Lower lobe of right lung (tissue), 2 donors: ENCODE measurements at regions not wholly inside any gene's neighbourhood (a gene's known extent, or its start where the extent isn't known, plus 50 kb on each side); places are given as distances from the start of the nearest gene placed in this dataset.

Source experiments
- ATAC-seq, 2 donors: fragments of 200-7000 bp; cut with Tn5 transposase; one replicate each; pipeline ENCODE4 v1.9.1; 2020 to 2022; ENCODE audit warnings: mild to moderate bottlenecking in 2 of 2, moderate library complexity in 2 of 2
- DNase-seq: peaks from one replicate; pipeline ENCODE4 v3.0.0-alpha.2; 2020
- H3K27ac ChIP-seq: fragments of 200-600 bp; one replicate; pipeline ENCODE4 v1.8.0; 2022
- H3K27me3 ChIP-seq: fragments of 200-600 bp; one replicate; pipeline ENCODE4 v1.8.0; 2022; ENCODE audit warnings: low read depth
- H3K36me3 ChIP-seq: fragments of 200-600 bp; one replicate; pipeline ENCODE4 v1.8.0; 2022; ENCODE audit warnings: mild to moderate bottlenecking
- H3K4me1 ChIP-seq: fragments of 200-600 bp; one replicate; pipeline ENCODE4 v1.8.0; 2022
- H3K4me3 ChIP-seq: fragments of 200-600 bp; one replicate; pipeline ENCODE4 v1.8.0; 2022; ENCODE audit warnings: mild to moderate bottlenecking
- H3K9me3 ChIP-seq: fragments of 200-600 bp; one replicate; pipeline ENCODE4 v1.8.0; 2022
- intact Hi-C: fragments of 100-400 bp; cut with DNase I; formaldehyde crosslinking; loops from one replicate; pipeline ENCODE4 v1.11.0; 2022
- TF ChIP-seq, protein P1 (sequence below): fragments of 200-600 bp; IDR thresholded peaks from one replicate; pipeline ENCODE4 v1.8.0; 2022; ENCODE audit warnings: antibody characterized with exemption, mild to moderate bottlenecking
- donor health status: DM: no; HTN: yes; CAD: no; lungs with severe emphysema.

GRCh38 chr12:25637752-25638151 is 84.7 kb upstream of the LMNTD1 start:
- no peak overlapping the region for H3K27ac ChIP-seq
- no peak for ATAC-seq

DNA sequence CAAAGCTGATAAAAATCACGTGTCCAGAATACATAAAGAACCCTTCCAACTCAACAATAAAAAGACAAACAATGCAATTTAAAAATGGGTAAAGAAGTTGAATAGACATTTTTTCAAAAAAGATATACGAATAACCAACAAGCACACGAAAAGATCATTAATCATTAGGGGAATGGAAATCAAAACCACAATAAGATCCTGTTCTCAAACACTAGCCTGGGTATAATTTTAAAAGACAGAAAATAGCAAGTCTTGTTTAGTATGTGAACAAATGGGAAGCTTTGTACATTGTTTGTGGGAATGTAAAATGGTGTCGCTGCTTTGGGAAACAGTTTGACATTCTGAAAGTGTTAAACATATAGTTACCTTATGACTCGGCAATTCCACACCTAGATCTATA is 86.3 kb upstream of the LMNTD1 start:
- intact Hi-C loops = no loop called here
- TF ChIP-seq, protein P1, sequence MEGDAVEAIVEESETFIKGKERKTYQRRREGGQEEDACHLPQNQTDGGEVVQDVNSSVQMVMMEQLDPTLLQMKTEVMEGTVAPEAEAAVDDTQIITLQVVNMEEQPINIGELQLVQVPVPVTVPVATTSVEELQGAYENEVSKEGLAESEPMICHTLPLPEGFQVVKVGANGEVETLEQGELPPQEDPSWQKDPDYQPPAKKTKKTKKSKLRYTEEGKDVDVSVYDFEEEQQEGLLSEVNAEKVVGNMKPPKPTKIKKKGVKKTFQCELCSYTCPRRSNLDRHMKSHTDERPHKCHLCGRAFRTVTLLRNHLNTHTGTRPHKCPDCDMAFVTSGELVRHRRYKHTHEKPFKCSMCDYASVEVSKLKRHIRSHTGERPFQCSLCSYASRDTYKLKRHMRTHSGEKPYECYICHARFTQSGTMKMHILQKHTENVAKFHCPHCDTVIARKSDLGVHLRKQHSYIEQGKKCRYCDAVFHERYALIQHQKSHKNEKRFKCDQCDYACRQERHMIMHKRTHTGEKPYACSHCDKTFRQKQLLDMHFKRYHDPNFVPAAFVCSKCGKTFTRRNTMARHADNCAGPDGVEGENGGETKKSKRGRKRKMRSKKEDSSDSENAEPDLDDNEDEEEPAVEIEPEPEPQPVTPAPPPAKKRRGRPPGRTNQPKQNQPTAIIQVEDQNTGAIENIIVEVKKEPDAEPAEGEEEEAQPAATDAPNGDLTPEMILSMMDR = no peak
- Histone ChIP-seq H3K9me3 (no peaks in the 10 kb centered on the region), H3K4me1 (no peaks in the 10 kb centered on the region), H3K27ac (no peak overlapping the region), H3K36me3 (no peaks in the 10 kb centered on the region), H3K4me3 (no peak overlapping the region), H3K27me3 (no peaks in the 10 kb centered on the region)
- no peak for ATAC-seq
- no peak for DNase-seq

More at GRCh38 chr12:25637752-25638151, 84.7 kb upstream of the LMNTD1 start:
- TF ChIP-seq, protein P1 = no peak
- DNase-seq = no peak
- Histone ChIP-seq H3K4me3 (no peak overlapping the region), H3K9me3 (no peaks in the 10 kb centered on the region), H3K36me3 (no peaks in the 10 kb centered on the region), H3K4me1 (no peaks in the 10 kb centered on the region), H3K27me3 (no peaks in the 10 kb centered on the region)
- intact Hi-C loops = no loop called here

DNA sequence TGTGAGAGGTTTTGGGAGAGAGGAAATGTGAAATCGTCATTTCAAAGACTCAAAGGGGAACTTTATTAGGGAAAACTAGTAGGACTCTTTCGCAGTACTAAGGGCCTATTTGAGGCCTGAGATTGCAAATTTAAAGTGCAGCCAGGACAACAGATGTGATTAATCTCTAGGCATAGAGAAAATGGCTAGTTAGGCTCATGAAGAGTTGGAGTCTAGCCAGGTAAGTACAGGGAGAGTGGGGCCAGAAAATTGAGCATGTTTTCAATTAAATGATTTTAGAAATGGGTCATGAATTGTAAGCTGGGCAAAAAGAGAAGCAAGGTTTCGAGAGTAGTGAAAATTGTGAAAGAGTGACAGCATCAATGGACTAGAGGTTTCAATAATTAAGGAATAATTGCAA is 91.9 kb upstream of the LMNTD1 start:
- peaks cover 9% of the 10 kb centered on the region for H3K4me1 ChIP-seq
- H3K9me3 ChIP-seq = no peaks in the 10 kb centered on the region
- TF ChIP-seq, protein P1 = no peak
- DNase-seq (no peak), ATAC-seq (no peak)
- no peak overlapping the region for H3K4me3 ChIP-seq
- intact Hi-C loops = no loop called here
- H3K36me3 ChIP-seq = no peaks in the 10 kb centered on the region
- H3K27ac ChIP-seq = no peak overlapping the region
- H3K27me3 ChIP-seq = no peaks in the 10 kb centered on the region

DNA sequence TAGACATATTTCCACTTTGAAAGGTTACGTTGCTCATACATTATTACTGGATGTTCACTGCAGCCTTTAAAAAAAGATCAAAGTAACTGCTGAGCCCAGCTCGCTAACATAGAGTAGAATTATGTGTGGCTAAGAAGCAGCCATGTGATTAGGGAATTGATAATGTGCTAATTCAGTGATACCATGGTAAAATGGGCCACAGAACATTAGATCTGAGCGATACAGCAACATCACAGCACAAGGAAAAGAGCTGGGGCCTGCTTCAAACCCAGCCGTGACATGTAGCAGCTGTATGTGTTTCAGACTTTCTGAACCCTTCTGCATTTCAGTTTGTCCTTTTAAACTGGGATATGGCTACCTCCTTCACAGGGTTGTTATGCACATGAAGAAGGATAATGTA is 92.3 kb upstream of the LMNTD1 start:
- ATAC-seq = no peak
- peaks cover 9% of the 10 kb centered on the region for H3K4me1 ChIP-seq
- TF ChIP-seq, protein P1 = no peak
- H3K4me3 ChIP-seq = no peak overlapping the region
- no peaks in the 10 kb centered on the region for H3K36me3 ChIP-seq
- H3K27me3 ChIP-seq = no peaks in the 10 kb centered on the region
- DNase-seq = no peak
- no peak overlapping the region for H3K27ac ChIP-seq
- intact Hi-C loops = no loop called here
- H3K9me3 ChIP-seq = no peaks in the 10 kb centered on the region

DNA sequence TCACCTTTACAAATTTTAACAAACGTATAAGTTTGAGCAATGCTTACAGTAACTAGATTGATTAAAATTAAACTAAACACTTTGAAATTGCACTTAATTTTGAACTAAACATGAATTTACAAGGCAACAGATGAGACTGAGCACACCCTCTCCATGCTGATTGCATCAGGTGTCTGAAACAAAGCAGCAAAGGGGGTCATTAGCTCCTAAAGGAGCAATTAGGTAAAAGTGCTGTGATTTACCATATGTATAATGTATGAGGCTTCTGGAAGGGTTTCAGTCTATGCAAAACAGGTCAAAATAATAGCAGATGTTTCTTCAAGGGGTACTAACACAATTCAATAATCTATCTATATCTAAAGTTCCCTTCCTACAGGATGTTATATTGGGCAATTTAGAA is 98.8 kb upstream of the LMNTD1 start:
- intact Hi-C loops = no loop called here
- DNase-seq = no peak
- Histone ChIP-seq H3K27me3 (no peaks in the 10 kb centered on the region), H3K36me3 (no peaks in the 10 kb centered on the region), H3K4me3 (no peak overlapping the region), H3K4me1 (peaks cover 9% of the 10 kb centered on the region), H3K9me3 (no peaks in the 10 kb centered on the region), H3K27ac (no peak overlapping the region)
- TF ChIP-seq, protein P1 = no peak
- no peak for ATAC-seq

GRCh38 chr12:25652371-25652770 is 99.3 kb upstream of the LMNTD1 start:
- Histone ChIP-seq H3K4me1 (peaks cover 9% of the 10 kb centered on the region), H3K27ac (no peak overlapping the region), H3K36me3 (no peaks in the 10 kb centered on the region), H3K4me3 (no peak overlapping the region), H3K9me3 (no peaks in the 10 kb centered on the region), H3K27me3 (no peaks in the 10 kb centered on the region)
- ATAC-seq (no peak), DNase-seq (no peak)
- intact Hi-C loops = no loop called here
- TF ChIP-seq, protein P1 = no peak
